22Rv1 (cell line): ENCODE measurements at regions not wholly inside any gene's neighbourhood (a gene's known extent, or its start where the extent isn't known, plus 50 kb on each side); places are given as distances from the start of the nearest gene placed in this dataset.
"Not testable (repeated sequence)": the region's sequence is repeated elsewhere in the genome, so short reads cannot be mapped to it uniquely, and the experiment has no call there.

Experiments used
- H3K27ac ChIP-seq: fragments of 450-650 bp; 2 replicates; pipeline ENCODE4 v1.5.1; 2017
- CTCF ChIP-seq: fragments of 450-650 bp; IDR thresholded peaks from 2 replicates; pipeline ENCODE4 v1.5.1; 2017; ENCODE audit warnings: mild to moderate bottlenecking
- ZFX ChIP-seq: fragments of 450-650 bp; IDR thresholded peaks from 2 replicates; pipeline ENCODE4 v1.6.1; 2017; ENCODE audit warnings: antibody characterized with exemption, borderline replicate concordance

- TF ChIP-seq ZFX (no peak), CTCF (no peak)
- H3K27ac ChIP-seq, result no peak overlapping the region
Measured at GRCh38 chr13:46463719-46464118, 76.7 kb upstream of the RUBCNL start.

- not testable (repeated sequence) for H3K27ac ChIP-seq
Measured at GRCh38 chr13:46460223-46460622, 73.2 kb upstream of the RUBCNL start.

DNA sequence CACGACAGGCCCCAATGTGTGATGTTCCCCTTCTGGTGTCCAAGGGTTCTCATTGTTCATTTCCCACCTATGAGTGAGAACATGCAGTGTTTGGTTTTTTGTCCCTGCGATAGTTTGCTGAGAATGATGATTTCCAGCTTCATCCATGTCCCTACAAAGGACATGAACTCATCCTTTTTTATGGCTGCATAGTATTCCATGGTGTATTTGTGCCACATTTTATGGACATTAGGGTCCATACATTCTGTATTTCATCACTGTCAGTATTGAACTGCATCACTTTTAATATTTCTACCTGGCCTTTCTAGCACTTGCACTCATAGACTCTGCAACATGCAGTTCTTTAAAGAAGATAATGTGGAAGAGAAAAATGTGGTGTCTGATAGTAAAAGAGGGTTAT is 70.2 kb upstream of the RUBCNL start:
- H3K27ac ChIP-seq, result not testable (repeated sequence)

GRCh38 chr13:46455924-46456323 is 68.9 kb upstream of the RUBCNL start:
- not testable (repeated sequence) for H3K27ac ChIP-seq

- not testable (repeated sequence) for H3K27ac ChIP-seq
Measured at GRCh38 chr13:46451145-46451544, 64.1 kb upstream of the RUBCNL start.

- H3K27ac ChIP-seq, result not testable (repeated sequence)
Measured at GRCh38 chr13:46449949-46450348, 62.9 kb upstream of the RUBCNL start.

DNA sequence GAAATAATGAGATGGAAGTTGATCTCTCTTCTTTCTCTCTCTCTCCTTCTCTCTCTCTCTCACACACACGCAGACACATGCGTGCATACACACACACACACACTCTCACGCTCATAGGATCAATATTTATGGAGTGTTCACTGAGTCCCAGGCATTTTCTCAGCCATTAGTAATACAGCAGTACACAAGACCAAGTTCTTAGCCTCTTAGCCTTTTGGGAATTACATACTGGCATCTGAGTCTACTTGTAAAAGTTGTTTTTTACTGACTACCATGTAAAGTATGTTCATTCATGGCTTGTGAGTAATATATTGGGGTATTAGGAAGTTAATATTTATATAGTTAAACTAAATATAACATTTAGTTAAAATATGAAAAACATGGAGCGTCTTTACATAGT is 61.1 kb upstream of the RUBCNL start:
- H3K27ac ChIP-seq, result not testable (repeated sequence)

GRCh38 chr13:46437808-46438404 is 50.9 kb upstream of the RUBCNL start:
- not testable (repeated sequence) for H3K27ac ChIP-seq
